HG03066 (cell line): ENCODE measurements at regions not wholly inside any gene's neighbourhood (a gene's known extent, or its start where the extent isn't known, plus 50 kb on each side); places are given as distances from the start of the nearest gene placed in this dataset.
"Not testable (repeated sequence)": the region's sequence is repeated elsewhere in the genome, so short reads cannot be mapped to it uniquely, and the experiment has no call there.

ENCODE experiments used
- ATAC-seq: cut with Tn5 transposase; IDR thresholded peaks from one replicate; pipeline ENCODE4 v1.9.1; 2021; ENCODE audit warnings: low read depth; ENCODE audit not compliant: unreplicated experiment

GRCh38 chr15:31723019-31723418, 307.3 kb upstream of the CHRNA7 start:
- ATAC-seq = not testable (repeated sequence)

GRCh38 chr15:31724903-31725302, 305.4 kb upstream of the CHRNA7 start:
- not testable (repeated sequence) for ATAC-seq

- not testable (repeated sequence) for ATAC-seq
Observed at GRCh38 chr15:31725619-31726018, 304.7 kb upstream of the CHRNA7 start.

GRCh38 chr15:31727612-31728011, 302.7 kb upstream of the CHRNA7 start:
- ATAC-seq = no peak

GRCh38 chr15:31732726-31733125, 297.6 kb upstream of the CHRNA7 start:
- no peak for ATAC-seq

GRCh38 chr15:31733424-31733823, 296.9 kb upstream of the CHRNA7 start:
- ATAC-seq = no peak

- ATAC-seq = no peak
Observed at GRCh38 chr15:31740203-31740602, 290.1 kb upstream of the CHRNA7 start.

GRCh38 chr15:31745841-31746240, 284.5 kb upstream of the CHRNA7 start:
- ATAC-seq = no peak

GRCh38 chr15:31752065-31752762, 278.1 kb upstream of the CHRNA7 start:
- ATAC-seq = no peak

- no peak for ATAC-seq
Observed at GRCh38 chr15:31752905-31753304, 277.4 kb upstream of the CHRNA7 start.

GRCh38 chr15:31758126-31758525, 272.2 kb upstream of the CHRNA7 start:
- no peak for ATAC-seq

- ATAC-seq = no peak
Observed at GRCh38 chr15:31768055-31768454, 262.3 kb upstream of the CHRNA7 start.

GRCh38 chr15:31774045-31774444, 256.3 kb upstream of the CHRNA7 start:
- ATAC-seq = no peak

GRCh38 chr15:31776039-31776438, 254.3 kb upstream of the CHRNA7 start:
- no peak for ATAC-seq

- no peak for ATAC-seq
Observed at GRCh38 chr15:31781261-31781660, 249.1 kb upstream of the CHRNA7 start.

- ATAC-seq = no peak
Observed at GRCh38 chr15:31782016-31782783, 248.1 kb upstream of the CHRNA7 start.

- ATAC-seq = no peak
Observed at GRCh38 chr15:31782951-31783350, 247.4 kb upstream of the CHRNA7 start.

- no peak for ATAC-seq
Observed at GRCh38 chr15:31786360-31786759, 244.0 kb upstream of the CHRNA7 start.

GRCh38 chr15:31788104-31788503, 242.2 kb upstream of the CHRNA7 start:
- ATAC-seq = no peak

GRCh38 chr15:31792611-31793199, 237.6 kb upstream of the CHRNA7 start:
- ATAC-seq = no peak

GRCh38 chr15:31799319-31799714, 231.0 kb upstream of the CHRNA7 start:
- no peak for ATAC-seq
